ENCODE measurements at regions not wholly inside any gene's neighbourhood (a gene's known extent, or its start where the extent isn't known, plus 50 kb on each side); places are given as distances from the start of the nearest gene placed in this dataset.
"Not testable (repeated sequence)": the region's sequence is repeated elsewhere in the genome, so short reads cannot be mapped to it uniquely, and the experiment has no call there.

DNA sequence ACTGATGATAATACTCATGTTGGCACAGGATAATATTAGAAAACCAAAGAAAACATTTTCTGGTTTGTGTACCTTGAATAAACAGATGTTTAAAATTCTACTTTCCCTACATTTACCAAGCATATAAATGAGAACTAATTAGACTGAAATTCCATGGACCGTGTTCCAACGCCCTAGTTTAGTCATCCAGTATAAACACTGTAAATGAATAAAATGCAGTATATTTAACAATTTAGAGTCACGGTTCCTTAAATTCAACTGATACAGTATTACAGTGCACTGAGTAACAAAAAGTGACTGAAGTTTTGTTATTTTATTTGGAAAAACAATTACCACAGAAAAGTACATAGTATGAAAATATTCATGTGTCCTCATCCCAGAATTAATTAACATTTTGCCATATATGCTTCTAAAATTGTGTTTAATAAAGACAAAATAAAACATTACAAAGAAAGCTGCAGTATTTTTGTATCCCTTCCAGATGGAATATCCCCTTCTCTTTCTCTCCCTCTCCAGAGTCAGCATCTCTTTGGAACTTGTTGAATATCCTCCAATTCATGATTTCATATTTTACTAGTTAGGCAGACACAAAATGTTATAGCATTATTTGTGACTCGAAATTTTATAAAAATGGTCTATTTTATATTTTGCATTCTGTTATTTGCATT is 112.5 kb downstream of the HMHB1 start:
- no peak overlapping the region for H3K27ac Mint-ChIP-seq
- no peaks in the 10 kb centered on the region for H3K27me3 Mint-ChIP-seq
- peaks cover 12% of the 10 kb centered on the region for H3K4me1 Mint-ChIP-seq (ENCODE audit: unreplicated experiment)
- no peaks in the 10 kb centered on the region for H3K9me3 Mint-ChIP-seq
- no peaks in the 10 kb centered on the region for H3K36me3 Mint-ChIP-seq
- DNase-seq (ENCODE audit: extremely low spot score, unreplicated experiment): no peak
- no peak overlapping the region for H3K4me3 Mint-ChIP-seq
- TF ChIP-seq, protein P1, sequence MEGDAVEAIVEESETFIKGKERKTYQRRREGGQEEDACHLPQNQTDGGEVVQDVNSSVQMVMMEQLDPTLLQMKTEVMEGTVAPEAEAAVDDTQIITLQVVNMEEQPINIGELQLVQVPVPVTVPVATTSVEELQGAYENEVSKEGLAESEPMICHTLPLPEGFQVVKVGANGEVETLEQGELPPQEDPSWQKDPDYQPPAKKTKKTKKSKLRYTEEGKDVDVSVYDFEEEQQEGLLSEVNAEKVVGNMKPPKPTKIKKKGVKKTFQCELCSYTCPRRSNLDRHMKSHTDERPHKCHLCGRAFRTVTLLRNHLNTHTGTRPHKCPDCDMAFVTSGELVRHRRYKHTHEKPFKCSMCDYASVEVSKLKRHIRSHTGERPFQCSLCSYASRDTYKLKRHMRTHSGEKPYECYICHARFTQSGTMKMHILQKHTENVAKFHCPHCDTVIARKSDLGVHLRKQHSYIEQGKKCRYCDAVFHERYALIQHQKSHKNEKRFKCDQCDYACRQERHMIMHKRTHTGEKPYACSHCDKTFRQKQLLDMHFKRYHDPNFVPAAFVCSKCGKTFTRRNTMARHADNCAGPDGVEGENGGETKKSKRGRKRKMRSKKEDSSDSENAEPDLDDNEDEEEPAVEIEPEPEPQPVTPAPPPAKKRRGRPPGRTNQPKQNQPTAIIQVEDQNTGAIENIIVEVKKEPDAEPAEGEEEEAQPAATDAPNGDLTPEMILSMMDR (conservative IDR thresholded peaks at IDR 0.05): no peak

DNA sequence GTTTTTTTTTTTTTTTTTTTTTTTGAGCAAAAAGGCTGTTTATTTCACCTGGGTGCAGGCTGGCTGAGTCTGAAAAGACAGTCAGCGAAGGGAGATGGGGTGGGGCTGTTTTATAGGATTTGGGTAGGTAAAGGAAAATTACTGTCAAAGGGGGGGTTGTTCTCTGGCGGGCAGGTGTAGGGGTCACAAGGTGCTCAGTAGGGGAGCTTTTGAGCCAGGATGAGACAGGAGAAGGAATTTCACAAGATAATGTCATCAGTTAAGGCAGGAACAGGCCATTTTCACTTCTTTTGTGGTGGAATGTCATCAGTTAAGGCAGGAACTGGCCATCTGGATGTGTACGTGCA is 113.0 kb downstream of the HMHB1 start:
- H3K4me1 Mint-ChIP-seq (ENCODE audit: unreplicated experiment): peaks cover 16% of the 10 kb centered on the region
- not testable (repeated sequence) for H3K9me3 Mint-ChIP-seq; H3K27me3 Mint-ChIP-seq; H3K36me3 Mint-ChIP-seq; DNase-seq (ENCODE audit: extremely low spot score, unreplicated experiment); H3K4me3 Mint-ChIP-seq; H3K27ac Mint-ChIP-seq

DNA sequence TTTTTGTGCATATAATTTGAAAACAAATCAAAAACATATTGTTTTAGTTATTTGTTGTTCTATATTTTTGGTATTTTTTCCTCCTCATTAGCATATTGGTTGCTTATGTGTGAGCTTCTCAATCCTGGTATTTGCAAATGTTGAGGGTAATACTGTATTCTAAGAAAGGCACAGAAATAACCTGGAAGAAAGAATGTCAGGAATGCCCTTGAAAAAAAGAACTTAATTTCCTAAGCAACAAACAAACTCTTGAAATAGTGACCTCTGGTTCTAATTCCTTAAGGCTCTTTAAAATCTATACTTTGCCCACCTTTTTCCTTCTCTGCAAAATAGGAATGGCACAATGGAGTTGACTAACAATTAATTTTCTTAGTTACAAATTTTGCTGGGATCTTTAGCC is 117.5 kb downstream of the HMHB1 start:
- H3K4me1 Mint-ChIP-seq (ENCODE audit: unreplicated experiment): peaks cover 5% of the 10 kb centered on the region
- H3K27ac Mint-ChIP-seq: no peak overlapping the region
- no peak overlapping the region for H3K4me3 Mint-ChIP-seq
- peaks cover 6% of the 10 kb centered on the region for H3K9me3 Mint-ChIP-seq
- TF ChIP-seq, protein P1 (conservative IDR thresholded peaks at IDR 0.05): no peak
- no peak for DNase-seq (ENCODE audit: extremely low spot score, unreplicated experiment)
- H3K36me3 Mint-ChIP-seq: peaks cover 3% of the 10 kb centered on the region
- H3K27me3 Mint-ChIP-seq: no peaks in the 10 kb centered on the region

DNA sequence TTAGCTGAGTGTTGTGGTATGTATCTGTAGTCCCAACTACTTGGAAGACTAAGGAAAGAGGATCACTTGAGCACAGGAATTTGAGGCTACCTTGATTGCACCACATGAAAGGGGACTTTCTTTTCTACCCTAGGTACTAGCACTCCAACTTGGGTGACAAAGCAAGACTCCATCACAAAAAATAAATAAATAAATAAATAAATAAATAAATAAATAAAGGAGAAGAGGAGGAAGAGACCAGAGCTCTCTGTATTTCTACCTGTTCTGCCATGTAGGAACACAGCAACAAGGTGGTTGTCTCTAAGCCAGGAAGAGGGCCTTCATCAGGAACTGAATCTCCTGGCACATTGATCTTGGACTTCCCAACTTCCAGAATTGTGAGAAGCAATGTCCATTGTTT is 118.6 kb downstream of the HMHB1 start:
- no peak overlapping the region for H3K27ac Mint-ChIP-seq
- no peak overlapping the region for H3K4me3 Mint-ChIP-seq
- H3K27me3 Mint-ChIP-seq: no peaks in the 10 kb centered on the region
- H3K36me3 Mint-ChIP-seq: peaks cover 4% of the 10 kb centered on the region
- no peak for DNase-seq (ENCODE audit: extremely low spot score, unreplicated experiment)
- peaks cover 5% of the 10 kb centered on the region for H3K4me1 Mint-ChIP-seq (ENCODE audit: unreplicated experiment)
- TF ChIP-seq, protein P1 (conservative IDR thresholded peaks at IDR 0.05): no peak
- H3K9me3 Mint-ChIP-seq: peaks cover 8% of the 10 kb centered on the region

DNA sequence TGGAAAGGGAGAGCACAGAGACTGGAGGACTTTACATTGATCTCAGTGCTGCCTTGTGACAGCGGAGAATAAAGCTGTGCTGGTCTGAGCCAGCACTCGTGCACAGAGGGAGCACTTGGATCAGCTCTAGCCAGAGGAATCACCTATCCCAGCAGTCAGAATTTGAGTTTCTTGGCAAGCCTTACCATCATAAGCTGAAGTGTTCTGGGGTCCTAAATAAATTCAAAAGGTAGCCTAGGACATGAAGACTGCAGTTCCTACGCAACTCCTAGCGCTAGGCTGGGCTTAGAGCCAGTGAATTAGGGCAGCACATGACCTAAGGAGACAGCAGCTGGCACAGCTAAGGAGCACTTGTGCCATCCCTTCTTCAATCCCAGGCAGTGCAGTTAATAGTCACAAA is 119.5 kb downstream of the HMHB1 start:
- Mint-ChIP-seq H3K27ac (no peak overlapping the region), H3K4me1 (ENCODE audit: unreplicated experiment) (peaks cover 5% of the 10 kb centered on the region), H3K4me3 (no peak overlapping the region), H3K36me3 (peaks cover 4% of the 10 kb centered on the region), H3K27me3 (no peaks in the 10 kb centered on the region), H3K9me3 (peaks cover 11% of the 10 kb centered on the region)
- TF ChIP-seq, protein P1 (conservative IDR thresholded peaks at IDR 0.05): no peak
- DNase-seq (ENCODE audit: extremely low spot score, unreplicated experiment): no peak

DNA sequence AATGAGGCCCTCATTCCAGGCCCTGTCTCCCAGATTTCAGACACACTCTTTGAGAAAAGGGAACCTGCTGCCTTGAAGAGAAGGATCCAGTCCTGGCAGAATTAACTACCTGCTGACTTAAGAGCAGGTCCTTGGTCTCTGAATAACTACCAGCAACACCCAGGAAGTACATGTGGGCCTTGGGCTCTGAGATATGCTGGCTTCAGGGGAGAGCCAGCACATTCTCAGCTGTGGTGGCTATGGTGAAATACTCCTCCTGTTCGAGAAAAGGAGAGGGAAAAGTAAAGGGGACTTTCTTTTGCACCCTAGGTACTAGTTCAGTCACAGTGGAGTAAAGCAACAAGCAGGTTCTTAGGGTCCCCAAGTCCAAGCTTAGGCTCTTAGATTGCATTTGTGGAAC is 120.0 kb downstream of the HMHB1 start:
- H3K27ac Mint-ChIP-seq: no peak overlapping the region
- no peak for DNase-seq (ENCODE audit: extremely low spot score, unreplicated experiment)
- no peaks in the 10 kb centered on the region for H3K27me3 Mint-ChIP-seq
- peaks cover 5% of the 10 kb centered on the region for H3K4me1 Mint-ChIP-seq (ENCODE audit: unreplicated experiment)
- TF ChIP-seq, protein P1 (conservative IDR thresholded peaks at IDR 0.05): no peak
- peaks cover 4% of the 10 kb centered on the region for H3K36me3 Mint-ChIP-seq
- peaks cover 11% of the 10 kb centered on the region for H3K9me3 Mint-ChIP-seq
- H3K4me3 Mint-ChIP-seq: no peak overlapping the region

All from type B pancreatic cell (in vitro differentiated cells).